Muscle of back (tissue), 3 donors: ENCODE measurements at regions not wholly inside any gene's neighbourhood (a gene's known extent, or its start where the extent isn't known, plus 50 kb on each side); places are given as distances from the start of the nearest gene placed in this dataset.

Experiments
- DNase-seq, 3 donors: peaks; one replicate each; pipeline versions ENCODE4 v3.0.0 to v3.0.0-alpha.2; 2013

DNA sequence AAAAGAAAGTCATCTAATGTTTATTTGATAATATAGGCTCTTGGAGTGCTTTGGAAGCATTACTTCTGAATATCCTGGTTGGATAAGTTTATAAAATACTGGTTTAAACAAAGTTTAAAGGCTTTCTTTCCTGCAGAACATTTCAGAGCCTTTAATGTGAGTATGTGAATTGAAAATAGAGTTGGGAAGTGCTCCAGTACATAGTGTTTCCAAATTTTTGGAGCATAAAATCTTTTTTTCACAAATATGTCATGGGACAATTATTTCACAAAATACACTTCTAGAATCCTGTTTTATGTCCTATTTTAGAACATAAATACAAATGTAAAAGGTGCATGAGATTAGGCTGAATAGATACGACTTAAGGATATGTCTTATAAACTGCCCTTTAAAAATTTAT, 158.9 kb upstream of the HNRNPA3 start:
- peak in 2 of 3 donors; percentile 47 to 65 for DNase-seq

- no peak for DNase-seq
These were observed 156.1 kb upstream of the HNRNPA3 start for GRCh38 chr2:177056481-177056929.

GRCh38 chr2:177058747-177059146, 153.8 kb upstream of the HNRNPA3 start:
- no peak for DNase-seq

- peak in 1 of 3 donors; percentile 31 for DNase-seq
These were observed 153.3 kb upstream of the HNRNPA3 start for GRCh38 chr2:177059293-177059692.

DNA sequence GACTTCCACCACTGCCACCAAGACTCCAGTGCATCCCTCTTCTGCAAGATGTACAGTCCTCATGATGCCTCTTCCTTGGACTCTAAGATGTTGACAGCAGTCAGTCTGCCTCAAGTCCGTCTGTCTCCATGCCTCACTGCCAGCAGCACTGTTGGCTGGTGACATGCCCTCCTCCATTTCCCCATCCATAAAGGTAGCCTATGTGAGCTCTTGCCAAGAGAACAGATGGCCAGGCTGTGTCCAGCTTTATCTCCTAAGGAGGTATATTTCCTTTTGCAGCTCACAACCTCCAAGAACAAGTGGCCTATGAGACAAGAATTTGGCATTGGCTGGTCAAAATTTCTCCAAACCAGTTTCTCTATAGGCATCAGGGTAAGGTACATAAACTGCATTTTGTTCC, 149.3 kb upstream of the HNRNPA3 start:
- DNase-seq, result no peak

- DNase-seq, result no peak
These were observed 148.2 kb upstream of the HNRNPA3 start for GRCh38 chr2:177064422-177064821.

DNA sequence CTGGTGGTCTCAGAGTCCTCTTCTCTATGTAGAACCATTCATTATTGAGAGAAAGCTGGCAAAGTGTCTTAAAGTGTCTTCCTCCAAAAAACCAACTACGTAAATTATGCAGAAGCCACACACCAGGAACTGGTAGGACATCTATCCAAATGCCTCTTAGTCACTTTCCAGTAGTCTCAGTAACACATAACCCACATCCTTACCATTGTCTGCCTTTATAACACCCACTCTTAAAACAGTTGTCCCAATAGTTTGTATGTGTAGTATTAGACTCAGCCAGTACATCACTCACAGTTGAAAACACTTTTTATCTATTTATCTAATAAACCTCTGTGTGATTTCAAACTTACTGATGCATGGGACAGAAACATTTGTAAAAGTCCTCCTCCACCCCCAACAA, 143.6 kb upstream of the HNRNPA3 start:
- no peak for DNase-seq

- peak; percentile 26 to 54 (median 44) for DNase-seq
These were observed 140.5 kb upstream of the HNRNPA3 start for GRCh38 chr2:177072090-177072489.

- DNase-seq, result no peak
These were observed 139.0 kb upstream of the HNRNPA3 start for GRCh38 chr2:177073611-177074010.

- no peak for DNase-seq
These were observed 138.4 kb upstream of the HNRNPA3 start for GRCh38 chr2:177074099-177074710.

GRCh38 chr2:177075254-177075653, 137.3 kb upstream of the HNRNPA3 start:
- no peak for DNase-seq

GRCh38 chr2:177076636-177077179, 135.9 kb upstream of the HNRNPA3 start:
- no peak for DNase-seq

- no peak for DNase-seq
These were observed 134.8 kb upstream of the HNRNPA3 start for GRCh38 chr2:177077778-177078177.

DNA sequence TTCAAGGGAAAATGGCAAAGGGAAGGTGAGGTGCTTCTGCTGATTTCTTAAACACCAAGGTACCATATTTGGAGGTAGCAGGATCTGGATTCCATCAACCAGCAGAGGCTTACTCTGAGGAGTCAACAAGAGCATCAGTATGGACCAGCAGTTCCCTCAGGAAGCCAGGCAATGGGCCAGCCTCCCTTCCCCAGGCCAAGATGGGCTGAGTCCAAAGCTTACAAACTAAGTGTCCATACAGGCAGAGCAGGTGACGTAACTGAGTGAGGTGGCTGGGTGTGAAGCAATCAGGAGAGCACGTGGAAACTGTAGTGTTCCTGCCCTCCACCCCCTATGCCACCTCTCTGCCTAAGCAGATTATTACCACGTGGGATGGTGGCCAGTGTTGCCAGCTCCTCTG, 134.2 kb upstream of the HNRNPA3 start:
- peak in 2 of 3 donors; percentile 22 to 65 for DNase-seq

- DNase-seq, result no peak
These were observed 133.7 kb upstream of the HNRNPA3 start for GRCh38 chr2:177078855-177079254.

DNA sequence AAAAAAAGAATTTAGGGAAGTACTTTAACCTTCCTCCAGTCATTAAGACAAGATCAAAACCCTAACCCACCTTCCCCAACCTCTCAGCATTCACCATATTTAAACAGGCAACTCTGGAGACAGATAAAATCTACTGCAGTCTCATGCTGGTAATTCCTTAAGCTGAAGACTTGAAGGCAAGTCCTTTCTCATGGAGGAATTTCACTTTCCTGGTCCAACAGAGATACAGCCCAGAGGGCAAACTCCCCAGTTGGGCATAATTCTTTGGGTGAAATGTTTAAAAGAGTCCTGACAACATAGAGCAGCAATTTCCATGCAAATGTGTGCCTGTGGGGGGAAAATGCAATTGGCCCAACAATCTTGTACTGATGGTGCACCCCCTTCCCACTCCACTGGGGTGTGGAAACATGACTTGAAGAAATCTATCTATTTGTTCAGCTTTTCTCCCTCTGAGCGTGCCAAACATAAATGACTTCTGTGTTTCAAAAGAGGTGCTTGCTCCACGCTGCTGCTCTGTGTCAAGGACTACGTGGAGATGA, 131.8 kb upstream of the HNRNPA3 start:
- DNase-seq, result no peak

DNA sequence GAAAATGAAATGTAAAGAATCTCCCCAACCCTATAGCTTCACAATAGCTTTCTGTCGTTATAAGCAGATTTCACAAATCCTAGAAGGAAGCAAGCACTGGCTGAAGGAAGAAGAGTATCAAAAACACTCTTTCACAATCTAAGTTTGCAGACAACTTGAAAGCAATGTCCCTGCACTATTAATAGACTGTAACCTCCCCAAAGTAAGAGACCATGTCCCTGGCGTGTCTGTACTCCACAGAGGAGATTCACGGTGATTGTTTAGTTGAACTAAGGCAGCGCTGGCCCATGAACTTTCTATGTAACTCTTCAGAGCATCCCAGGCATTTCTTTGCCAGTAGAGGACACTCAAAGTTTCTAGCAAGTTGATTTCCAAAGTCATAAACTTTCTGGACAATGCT, 128.0 kb upstream of the HNRNPA3 start:
- DNase-seq, result no peak

- DNase-seq, result no peak
These were observed 124.1 kb upstream of the HNRNPA3 start for GRCh38 chr2:177088529-177088928.

DNA sequence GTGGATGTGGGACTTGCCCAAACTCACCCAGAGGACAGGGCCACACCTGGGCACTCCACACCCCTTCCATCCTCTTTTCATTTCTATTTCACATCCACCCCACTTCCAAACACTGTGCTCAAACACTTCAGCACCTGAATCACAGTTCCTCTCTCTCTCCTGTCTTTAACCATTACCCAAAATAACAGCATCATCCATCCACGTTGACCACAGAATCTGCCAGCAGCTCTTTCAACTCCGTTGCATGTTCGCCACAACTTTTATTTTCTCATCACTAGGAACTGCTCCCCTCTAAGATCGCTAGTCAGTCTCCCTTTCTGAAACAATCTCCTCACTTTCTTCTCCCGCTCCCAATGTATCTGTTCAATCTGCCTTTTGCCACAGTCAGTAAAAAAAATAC, 121.6 kb upstream of the HNRNPA3 start:
- no peak for DNase-seq

GRCh38 chr2:177093371-177093770, 119.2 kb upstream of the HNRNPA3 start:
- DNase-seq, result no peak

- DNase-seq, result no peak
These were observed 114.5 kb upstream of the HNRNPA3 start for GRCh38 chr2:177098001-177098613.

- no peak for DNase-seq
These were observed 110.7 kb upstream of the HNRNPA3 start for GRCh38 chr2:177101930-177102329.

GRCh38 chr2:177106212-177106611, 106.4 kb upstream of the HNRNPA3 start:
- no peak for DNase-seq
